ENCODE measurements at regions not wholly inside any gene's neighbourhood (a gene's known extent, or its start where the extent isn't known, plus 50 kb on each side); places are given as distances from the start of the nearest gene placed in this dataset.

GRCh38 chr13:104799152-104799551 is 1732.9 kb upstream of the SLC10A2 start:
- TF ChIP-seq CTCF (IDR thresholded peaks at IDR 0.05) (no peak), POLR2A (IDR thresholded peaks at IDR 0.05) (no peak)
